ENCODE measurements at regions not wholly inside any gene's neighbourhood (a gene's known extent, or its start where the extent isn't known, plus 50 kb on each side); places are given as distances from the start of the nearest gene placed in this dataset.

DNA sequence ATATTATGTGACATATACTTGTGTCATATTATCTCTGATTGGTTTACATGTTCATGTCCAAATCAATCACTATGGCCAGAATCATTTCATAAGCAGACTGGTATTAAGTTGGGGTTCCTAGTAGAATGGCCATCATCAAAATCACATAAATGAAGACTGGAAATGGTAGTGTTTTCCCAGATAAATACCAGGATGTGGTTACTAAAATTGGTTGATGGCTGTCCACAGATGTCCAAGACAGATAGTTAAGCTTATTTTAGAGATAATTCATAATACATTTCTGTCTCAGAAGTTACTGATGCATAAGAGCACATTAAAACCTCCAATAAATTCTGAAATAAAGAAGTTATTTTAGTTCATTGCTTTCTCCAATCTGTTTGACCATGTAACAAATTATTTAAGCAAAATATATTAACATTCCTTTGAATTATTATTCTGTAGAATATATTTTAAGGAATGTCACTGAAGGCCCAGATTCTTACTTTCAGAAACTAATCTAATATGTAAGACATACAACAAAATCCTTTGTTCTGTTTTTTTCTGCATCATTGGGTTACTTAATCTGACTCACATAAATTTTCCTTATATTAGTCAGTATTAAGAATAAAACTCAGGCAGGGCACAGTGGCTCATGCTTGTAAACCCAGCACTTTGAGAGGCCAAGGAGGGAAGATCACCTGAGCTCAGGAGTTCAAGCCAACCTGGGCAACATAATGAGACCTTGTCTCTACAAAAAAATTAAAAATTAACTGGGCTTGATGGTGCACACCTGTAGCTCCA, 483.9 kb downstream of the PTPRC start:
- intact Hi-C loops (cut with DNase I; ENCODE audit: low total_unique reads) = no loop called here
- DNase-seq = no peak
- H3K9me3 ChIP-seq = no peaks in the 10 kb centered on the region
- no peaks in the 10 kb centered on the region for H3K27me3 ChIP-seq
- TF ChIP-seq, protein P1, sequence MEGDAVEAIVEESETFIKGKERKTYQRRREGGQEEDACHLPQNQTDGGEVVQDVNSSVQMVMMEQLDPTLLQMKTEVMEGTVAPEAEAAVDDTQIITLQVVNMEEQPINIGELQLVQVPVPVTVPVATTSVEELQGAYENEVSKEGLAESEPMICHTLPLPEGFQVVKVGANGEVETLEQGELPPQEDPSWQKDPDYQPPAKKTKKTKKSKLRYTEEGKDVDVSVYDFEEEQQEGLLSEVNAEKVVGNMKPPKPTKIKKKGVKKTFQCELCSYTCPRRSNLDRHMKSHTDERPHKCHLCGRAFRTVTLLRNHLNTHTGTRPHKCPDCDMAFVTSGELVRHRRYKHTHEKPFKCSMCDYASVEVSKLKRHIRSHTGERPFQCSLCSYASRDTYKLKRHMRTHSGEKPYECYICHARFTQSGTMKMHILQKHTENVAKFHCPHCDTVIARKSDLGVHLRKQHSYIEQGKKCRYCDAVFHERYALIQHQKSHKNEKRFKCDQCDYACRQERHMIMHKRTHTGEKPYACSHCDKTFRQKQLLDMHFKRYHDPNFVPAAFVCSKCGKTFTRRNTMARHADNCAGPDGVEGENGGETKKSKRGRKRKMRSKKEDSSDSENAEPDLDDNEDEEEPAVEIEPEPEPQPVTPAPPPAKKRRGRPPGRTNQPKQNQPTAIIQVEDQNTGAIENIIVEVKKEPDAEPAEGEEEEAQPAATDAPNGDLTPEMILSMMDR (IDR thresholded peaks at IDR 0.05) = no peak
- no peak overlapping the region for H3K4me3 ChIP-seq
- H3K27ac ChIP-seq = no peak overlapping the region
- H3K36me3 ChIP-seq = no peaks in the 10 kb centered on the region
- no peaks in the 10 kb centered on the region for H3K4me1 ChIP-seq

- no peaks in the 10 kb centered on the region for H3K27me3 ChIP-seq
- H3K4me3 ChIP-seq = no peak overlapping the region
- no peak overlapping the region for H3K27ac ChIP-seq
- intact Hi-C loops (cut with DNase I; ENCODE audit: low total_unique reads) = no loop called here
- no peaks in the 10 kb centered on the region for H3K4me1 ChIP-seq
- TF ChIP-seq, protein P1 (IDR thresholded peaks at IDR 0.05) = no peak
- no peaks in the 10 kb centered on the region for H3K36me3 ChIP-seq
- H3K9me3 ChIP-seq = no peaks in the 10 kb centered on the region
- DNase-seq = no peak
These were observed 484.8 kb downstream of the PTPRC start for GRCh38 chr1:199123615-199124014.

GRCh38 chr1:199124351-199124750, 485.5 kb downstream of the PTPRC start:
- H3K9me3 ChIP-seq = no peaks in the 10 kb centered on the region
- no peak for DNase-seq
- H3K4me1 ChIP-seq = no peaks in the 10 kb centered on the region
- no peaks in the 10 kb centered on the region for H3K36me3 ChIP-seq
- intact Hi-C loops (cut with DNase I; ENCODE audit: low total_unique reads) = no loop called here
- no peaks in the 10 kb centered on the region for H3K27me3 ChIP-seq
- TF ChIP-seq, protein P1 (IDR thresholded peaks at IDR 0.05) = no peak
- H3K27ac ChIP-seq = no peak overlapping the region
- H3K4me3 ChIP-seq = no peak overlapping the region

DNA sequence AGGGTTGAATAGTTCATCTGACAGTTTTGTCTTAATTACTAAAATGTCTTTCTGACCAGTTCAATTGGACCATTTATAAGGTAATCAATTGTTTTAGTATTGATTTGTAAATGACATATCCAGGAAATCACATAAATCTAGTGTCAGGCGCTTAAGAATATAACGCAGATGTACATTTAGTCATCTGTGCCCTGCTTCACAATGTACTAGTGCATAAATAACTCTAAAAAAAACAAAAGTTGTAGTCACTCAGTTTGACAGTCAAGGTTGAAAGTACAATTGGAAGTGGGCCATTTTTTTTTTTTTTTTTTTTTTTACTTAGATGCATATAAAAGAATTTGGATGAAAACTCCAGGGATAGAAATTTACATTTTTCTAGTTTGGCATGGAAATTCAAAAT, 490.4 kb downstream of the PTPRC start:
- Histone ChIP-seq H3K27ac (no peak overlapping the region), H3K36me3 (no peaks in the 10 kb centered on the region), H3K9me3 (no peaks in the 10 kb centered on the region), H3K27me3 (no peaks in the 10 kb centered on the region), H3K4me3 (no peak overlapping the region), H3K4me1 (no peaks in the 10 kb centered on the region)
- no peak for DNase-seq
- intact Hi-C loops (cut with DNase I; ENCODE audit: low total_unique reads) = no loop called here
- TF ChIP-seq, protein P1 (IDR thresholded peaks at IDR 0.05) = no peak

DNA sequence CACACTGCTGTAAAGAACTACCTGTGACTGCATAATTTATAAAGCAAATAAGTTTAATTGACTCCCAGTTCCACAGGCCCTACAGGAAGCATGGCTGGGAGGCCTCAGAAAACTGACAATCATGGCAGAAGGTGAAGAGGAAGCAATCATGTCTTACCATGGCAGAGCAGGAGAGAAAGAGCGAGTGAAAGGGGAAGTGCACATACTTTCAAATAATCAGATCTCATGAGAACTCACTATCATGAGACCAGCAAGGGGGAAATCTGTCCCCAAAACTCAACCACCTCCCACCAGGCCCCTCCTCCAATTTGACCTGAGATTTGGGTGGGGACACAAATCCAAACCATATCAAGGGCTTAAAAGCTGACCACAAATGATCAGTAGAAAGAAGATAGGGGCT, 493.2 kb downstream of the PTPRC start:
- intact Hi-C loops (cut with DNase I; ENCODE audit: low total_unique reads) = no loop called here
- H3K27ac ChIP-seq = no peak overlapping the region
- TF ChIP-seq, protein P1 (IDR thresholded peaks at IDR 0.05) = no peak
- H3K36me3 ChIP-seq = no peaks in the 10 kb centered on the region
- H3K9me3 ChIP-seq = no peaks in the 10 kb centered on the region
- H3K4me1 ChIP-seq = no peaks in the 10 kb centered on the region
- H3K4me3 ChIP-seq = no peak overlapping the region
- DNase-seq = no peak
- no peaks in the 10 kb centered on the region for H3K27me3 ChIP-seq

Data from tibial artery (tissue), 4 donors.